ENCODE measurements at regions not wholly inside any gene's neighbourhood (a gene's known extent, or its start where the extent isn't known, plus 50 kb on each side); places are given as distances from the start of the nearest gene placed in this dataset.

DNA sequence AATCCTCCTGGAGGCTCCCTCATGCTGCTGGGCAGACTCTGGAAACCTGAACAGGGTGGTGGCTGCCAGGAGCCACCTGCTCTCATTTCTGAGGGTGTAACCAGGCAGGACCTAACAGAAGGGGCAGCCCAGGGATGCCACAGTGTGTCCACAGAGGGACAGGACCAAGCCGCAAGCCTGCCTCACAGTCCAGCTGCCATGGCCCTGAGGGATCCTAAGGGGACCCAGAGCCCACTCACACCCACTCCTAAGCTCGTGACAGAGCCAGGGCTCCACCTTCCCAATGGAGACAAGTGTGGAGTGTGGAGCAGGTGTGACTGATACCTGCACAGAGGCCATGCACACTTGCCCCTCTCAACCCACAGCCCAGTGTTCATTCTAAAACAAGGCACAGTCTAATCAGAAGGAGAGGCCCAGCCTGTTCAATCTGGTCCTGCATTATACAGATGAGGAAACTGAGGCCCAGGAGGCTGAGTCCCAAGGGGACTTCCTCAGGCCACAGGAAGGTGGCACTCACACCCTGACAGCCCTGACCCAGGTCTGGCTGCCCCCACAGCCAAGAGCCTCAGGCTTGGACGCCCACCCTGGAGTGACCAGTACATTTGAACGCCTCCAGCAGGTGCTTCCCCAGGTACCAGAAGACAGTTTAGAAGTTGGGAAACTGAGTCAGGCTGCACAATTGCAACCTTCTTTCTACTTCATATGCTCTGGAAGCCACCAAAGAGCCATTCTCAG is 220.1 kb downstream of the TUBA3C start:
- no peak for DNase-seq
- Mint-ChIP-seq H3K27me3 (no peaks in the 10 kb centered on the region), H3K27ac (no peak overlapping the region), H3K9me3 (peaks cover 11% of the 10 kb centered on the region), H3K4me1 (no peaks in the 10 kb centered on the region), H3K4me3 (no peak overlapping the region), H3K36me3 (ENCODE audit: low read depth) (no peaks in the 10 kb centered on the region)
- ChIA-PET CTCF (no interaction called here), POLR2A (no interaction called here)

DNA sequence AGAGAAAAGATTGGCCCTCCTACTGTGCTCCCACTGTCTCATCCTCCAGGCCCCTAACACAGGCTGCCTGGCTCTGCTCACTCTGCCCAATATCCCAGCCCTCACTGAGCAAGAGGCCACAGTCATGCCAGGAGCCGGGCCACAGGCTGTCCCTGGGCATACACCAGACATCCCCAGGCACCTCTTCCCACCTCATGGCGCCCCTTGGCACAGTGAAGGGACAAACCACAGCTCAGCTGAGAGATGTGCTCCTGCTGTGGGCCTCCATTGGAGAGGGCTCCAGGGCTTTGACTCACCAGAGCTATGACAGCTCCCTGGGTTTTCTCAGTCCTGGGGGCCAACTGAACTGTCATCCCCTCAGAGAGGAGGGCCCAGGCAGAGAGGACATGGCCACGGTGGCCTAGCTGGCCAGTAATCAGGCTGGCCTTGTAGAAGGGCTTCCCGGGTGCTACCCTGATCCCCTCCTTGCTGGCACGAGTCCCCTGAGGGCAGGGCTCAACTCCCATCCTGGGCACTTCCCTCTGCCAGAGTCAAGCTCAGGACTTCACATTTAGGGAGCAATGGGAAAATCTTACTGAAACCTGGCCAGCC is 220.9 kb downstream of the TUBA3C start:
- ChIA-PET POLR2A (no interaction called here), CTCF (no interaction called here)
- DNase-seq = no peak
- H3K9me3 Mint-ChIP-seq = peaks cover 17% of the 10 kb centered on the region
- H3K4me1 Mint-ChIP-seq = no peaks in the 10 kb centered on the region
- H3K27ac Mint-ChIP-seq = no peak overlapping the region
- H3K4me3 Mint-ChIP-seq = no peak overlapping the region
- H3K27me3 Mint-ChIP-seq = no peaks in the 10 kb centered on the region
- H3K36me3 Mint-ChIP-seq (ENCODE audit: low read depth) = no peaks in the 10 kb centered on the region

DNA sequence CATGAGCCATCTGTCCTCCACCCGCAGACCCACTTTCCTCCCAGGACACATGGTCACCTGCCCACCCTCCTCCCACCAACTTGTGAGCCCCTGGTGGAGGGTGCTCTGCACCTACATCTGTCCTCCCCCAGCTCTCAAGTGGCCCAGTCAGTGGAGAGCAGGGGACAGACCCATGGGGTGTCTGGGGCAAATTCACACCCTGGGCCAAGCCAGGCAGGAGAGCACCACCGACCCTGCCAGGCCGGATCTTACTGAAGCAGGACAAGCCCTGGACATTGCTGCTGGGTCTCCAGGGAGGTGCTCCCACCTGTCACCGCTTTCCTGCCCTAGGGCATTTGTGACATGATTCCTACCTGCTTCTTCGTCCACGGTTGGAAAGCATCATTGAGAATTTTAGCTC is 221.6 kb downstream of the TUBA3C start:
- Mint-ChIP-seq H3K4me1 (no peaks in the 10 kb centered on the region), H3K9me3 (peaks cover 17% of the 10 kb centered on the region)

GRCh38 chr13:18959229-18959628 is 222.4 kb downstream of the TUBA3C start:
- no peak overlapping the region for H3K27ac Mint-ChIP-seq
- H3K4me3 Mint-ChIP-seq = no peak overlapping the region
- H3K4me1 Mint-ChIP-seq = no peaks in the 10 kb centered on the region
- DNase-seq = no peak
- ChIA-PET POLR2A (no interaction called here), CTCF (no interaction called here)
- H3K36me3 Mint-ChIP-seq (ENCODE audit: low read depth) = no peaks in the 10 kb centered on the region
- H3K27me3 Mint-ChIP-seq = no peaks in the 10 kb centered on the region
- H3K9me3 Mint-ChIP-seq = peaks cover 17% of the 10 kb centered on the region

More for the DNA sequence above, 221.6 kb downstream of the TUBA3C start:
- ChIA-PET POLR2A (no interaction called here), CTCF (no interaction called here)
- no peaks in the 10 kb centered on the region for H3K27me3 Mint-ChIP-seq
- no peaks in the 10 kb centered on the region for H3K36me3 Mint-ChIP-seq (ENCODE audit: low read depth)
- no peak for DNase-seq
- no peak overlapping the region for H3K27ac Mint-ChIP-seq
- H3K4me3 Mint-ChIP-seq = no peak overlapping the region

- no peaks in the 10 kb centered on the region for H3K27me3 Mint-ChIP-seq
- no peak overlapping the region for H3K27ac Mint-ChIP-seq
- ChIA-PET POLR2A (no interaction called here), CTCF (no interaction called here)
- no peaks in the 10 kb centered on the region for H3K36me3 Mint-ChIP-seq (ENCODE audit: low read depth)
- H3K4me3 Mint-ChIP-seq = no peak overlapping the region
- peaks cover 17% of the 10 kb centered on the region for H3K9me3 Mint-ChIP-seq
- H3K4me1 Mint-ChIP-seq = no peaks in the 10 kb centered on the region
- no peak for DNase-seq
These were observed 225.0 kb downstream of the TUBA3C start for GRCh38 chr13:18956473-18957078.

DNA sequence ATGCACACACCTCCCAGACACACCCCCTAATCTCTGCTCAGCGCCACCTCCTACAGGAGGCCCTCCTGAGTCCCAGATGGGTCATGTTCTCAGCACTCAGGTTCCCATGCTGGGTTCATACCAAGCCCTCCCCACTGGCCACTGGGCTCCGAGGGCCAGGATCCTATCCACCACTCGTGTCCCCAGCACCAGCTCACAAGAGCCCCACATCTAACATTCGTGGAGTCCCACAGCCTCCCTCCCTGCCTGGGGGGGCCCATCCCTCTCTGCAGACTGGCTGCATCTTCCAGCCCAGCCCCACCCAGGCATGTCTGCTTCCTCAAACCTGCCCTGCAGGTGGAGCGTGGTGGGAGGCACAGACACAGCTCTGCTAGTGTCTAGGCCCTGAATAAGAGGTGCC is 227.4 kb downstream of the TUBA3C start:
- H3K4me1 Mint-ChIP-seq = no peaks in the 10 kb centered on the region
- H3K27me3 Mint-ChIP-seq = no peaks in the 10 kb centered on the region
- H3K36me3 Mint-ChIP-seq (ENCODE audit: low read depth) = no peaks in the 10 kb centered on the region
- peaks cover 17% of the 10 kb centered on the region for H3K9me3 Mint-ChIP-seq
- ChIA-PET POLR2A (no interaction called here), CTCF (no interaction called here)
- H3K27ac Mint-ChIP-seq = no peak overlapping the region
- no peak overlapping the region for H3K4me3 Mint-ChIP-seq
- no peak for DNase-seq

DNA sequence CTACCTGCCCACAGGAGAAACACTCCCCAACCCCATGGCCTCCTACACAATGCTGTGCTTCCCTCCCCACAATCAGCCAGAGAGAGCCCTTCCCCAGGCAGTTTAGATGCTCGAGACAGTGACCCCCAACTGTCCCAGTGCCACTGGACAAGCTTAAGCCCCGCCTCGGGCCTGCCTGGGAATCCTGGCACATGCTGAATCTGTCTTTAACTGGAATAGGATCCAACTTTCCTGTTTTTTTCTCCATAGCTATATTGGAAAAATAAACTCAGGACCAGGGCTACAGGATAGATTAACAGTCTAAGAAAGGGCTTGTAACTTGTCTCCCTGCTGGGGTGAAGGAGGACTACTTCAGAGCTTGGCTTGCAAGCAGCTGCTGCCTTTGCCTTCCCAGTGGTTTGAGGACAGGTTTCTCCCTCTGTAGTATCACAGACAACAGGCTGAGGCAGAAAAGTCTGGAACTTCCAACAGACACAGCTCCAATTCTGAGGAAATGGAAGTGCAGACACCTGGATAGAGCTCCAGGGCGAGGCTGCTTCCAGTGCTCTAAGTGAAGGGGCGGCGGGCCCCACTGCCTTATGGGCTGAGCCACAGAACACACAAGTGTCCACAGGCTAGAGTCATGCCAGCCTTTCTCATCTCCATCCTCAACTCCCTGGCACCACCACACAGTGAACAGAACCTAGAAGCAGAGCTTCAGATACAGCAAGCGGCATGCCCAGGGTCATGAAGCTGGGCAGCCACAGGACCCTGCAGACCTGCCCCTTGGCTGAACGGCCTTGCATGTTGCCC is 228.3 kb downstream of the TUBA3C start:
- ChIA-PET POLR2A (no interaction called here), CTCF (no interaction called here)
- Mint-ChIP-seq H3K9me3 (peaks cover 15% of the 10 kb centered on the region), H3K36me3 (ENCODE audit: low read depth) (no peaks in the 10 kb centered on the region), H3K27me3 (no peaks in the 10 kb centered on the region), H3K4me1 (no peaks in the 10 kb centered on the region), H3K4me3 (no peak overlapping the region), H3K27ac (no peak overlapping the region)
- DNase-seq = no peak

DNA sequence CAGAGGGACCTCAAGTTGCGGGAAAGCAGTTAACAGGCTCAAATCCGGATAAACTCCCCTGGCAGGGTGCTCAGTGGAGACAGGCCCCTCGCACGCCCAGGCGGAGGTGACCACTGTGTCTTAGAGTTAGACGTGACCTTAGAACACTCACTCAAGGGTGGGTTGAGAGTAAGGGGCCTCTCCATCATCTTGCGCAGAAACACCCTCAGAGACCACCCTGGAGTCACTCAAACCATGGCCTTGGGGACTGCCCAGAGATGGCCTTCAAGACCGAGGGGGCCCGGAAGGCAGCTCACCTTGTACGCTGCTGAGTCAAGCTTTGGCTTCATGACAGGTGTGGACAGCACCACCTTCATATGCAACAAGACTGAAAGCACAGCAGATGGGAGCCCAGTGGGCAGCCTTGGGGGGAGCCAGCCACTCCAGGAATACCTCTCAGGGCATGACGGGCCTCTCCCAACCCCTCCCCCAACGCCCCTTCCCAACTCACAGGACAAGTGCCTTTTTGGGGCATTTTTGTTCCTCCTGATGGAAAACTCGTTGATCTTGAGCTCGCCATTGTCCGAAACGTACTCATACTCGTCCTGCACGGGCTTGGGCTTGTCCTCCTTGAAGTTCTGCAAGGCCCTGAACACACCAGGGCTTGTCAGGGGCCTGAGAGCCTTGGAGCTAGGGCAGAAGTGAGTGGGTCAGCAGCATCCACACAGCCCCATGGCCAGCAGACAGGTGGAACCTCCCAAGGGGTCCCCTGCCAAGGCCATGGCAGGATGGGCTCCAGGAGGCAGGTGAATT is 229.2 kb downstream of the TUBA3C start:
- Mint-ChIP-seq H3K36me3 (ENCODE audit: low read depth) (no peaks in the 10 kb centered on the region), H3K4me3 (no peak overlapping the region), H3K9me3 (peaks cover 15% of the 10 kb centered on the region), H3K27me3 (no peaks in the 10 kb centered on the region), H3K27ac (no peak overlapping the region), H3K4me1 (no peaks in the 10 kb centered on the region)
- DNase-seq = no peak
- POLR2A ChIA-PET = no interaction called here
- CTCF ChIA-PET = no interaction called here

DNA sequence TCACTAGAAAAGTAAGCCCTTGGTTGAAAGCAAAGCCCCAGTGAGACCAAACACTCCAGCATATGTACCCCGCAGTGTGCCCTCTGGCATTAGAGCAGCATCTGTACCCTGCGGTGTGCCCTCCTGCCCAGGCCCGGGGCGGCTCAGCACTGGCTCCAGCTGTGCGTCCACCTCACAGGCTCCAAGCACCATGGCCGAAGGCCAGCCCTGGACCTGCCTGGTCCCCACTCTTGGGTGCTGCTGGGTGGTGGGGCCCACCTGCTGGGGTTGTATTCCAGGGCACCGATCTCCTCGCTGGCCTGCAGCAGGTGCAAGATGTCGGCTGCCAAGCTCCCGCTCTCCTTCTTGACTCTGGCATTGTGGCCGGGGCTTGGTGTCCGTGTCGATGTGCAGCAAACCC is 230.2 kb downstream of the TUBA3C start:
- Mint-ChIP-seq H3K36me3 (ENCODE audit: low read depth) (no peaks in the 10 kb centered on the region), H3K9me3 (peaks cover 5% of the 10 kb centered on the region), H3K4me1 (no peaks in the 10 kb centered on the region), H3K27me3 (no peaks in the 10 kb centered on the region), H3K27ac (no peak overlapping the region), H3K4me3 (no peak overlapping the region)
- DNase-seq = no peak
- ChIA-PET POLR2A (no interaction called here), CTCF (no interaction called here)

DNA sequence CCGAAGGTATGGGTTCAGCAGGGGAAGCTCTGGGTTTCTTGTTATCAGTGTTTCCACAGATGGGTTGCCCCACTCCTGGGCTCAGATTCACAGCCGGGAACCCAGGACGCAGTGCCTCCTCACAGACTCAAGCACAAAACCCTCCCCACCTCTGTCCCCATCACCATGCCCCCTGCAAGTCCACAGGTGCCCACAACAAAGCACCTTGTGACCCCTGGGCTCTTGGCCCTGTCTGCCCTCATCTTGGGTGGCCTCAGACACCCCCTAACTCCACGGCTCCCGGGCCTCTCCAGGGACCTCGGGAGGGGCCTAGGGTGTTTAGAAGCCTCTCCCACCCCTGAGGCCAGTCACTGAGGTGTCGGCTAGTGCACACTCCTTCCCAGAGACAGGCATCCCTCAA is 231.7 kb downstream of the TUBA3C start:
- POLR2A ChIA-PET = no interaction called here
- Mint-ChIP-seq H3K36me3 (ENCODE audit: low read depth) (no peaks in the 10 kb centered on the region), H3K4me1 (no peaks in the 10 kb centered on the region), H3K27ac (no peak overlapping the region), H3K27me3 (no peaks in the 10 kb centered on the region), H3K4me3 (no peak overlapping the region), H3K9me3 (no peaks in the 10 kb centered on the region)
- no peak for DNase-seq
- CTCF ChIA-PET = no interaction called here

GRCh38 chr13:18949489-18949761 is 232.2 kb downstream of the TUBA3C start:
- ChIA-PET CTCF (no interaction called here), POLR2A (no interaction called here)
- H3K27ac Mint-ChIP-seq = no peak overlapping the region
- H3K9me3 Mint-ChIP-seq = no peaks in the 10 kb centered on the region
- DNase-seq = no peak
- no peaks in the 10 kb centered on the region for H3K36me3 Mint-ChIP-seq (ENCODE audit: low read depth)
- H3K4me1 Mint-ChIP-seq = no peaks in the 10 kb centered on the region
- H3K4me3 Mint-ChIP-seq = no peak overlapping the region
- no peaks in the 10 kb centered on the region for H3K27me3 Mint-ChIP-seq

DNA sequence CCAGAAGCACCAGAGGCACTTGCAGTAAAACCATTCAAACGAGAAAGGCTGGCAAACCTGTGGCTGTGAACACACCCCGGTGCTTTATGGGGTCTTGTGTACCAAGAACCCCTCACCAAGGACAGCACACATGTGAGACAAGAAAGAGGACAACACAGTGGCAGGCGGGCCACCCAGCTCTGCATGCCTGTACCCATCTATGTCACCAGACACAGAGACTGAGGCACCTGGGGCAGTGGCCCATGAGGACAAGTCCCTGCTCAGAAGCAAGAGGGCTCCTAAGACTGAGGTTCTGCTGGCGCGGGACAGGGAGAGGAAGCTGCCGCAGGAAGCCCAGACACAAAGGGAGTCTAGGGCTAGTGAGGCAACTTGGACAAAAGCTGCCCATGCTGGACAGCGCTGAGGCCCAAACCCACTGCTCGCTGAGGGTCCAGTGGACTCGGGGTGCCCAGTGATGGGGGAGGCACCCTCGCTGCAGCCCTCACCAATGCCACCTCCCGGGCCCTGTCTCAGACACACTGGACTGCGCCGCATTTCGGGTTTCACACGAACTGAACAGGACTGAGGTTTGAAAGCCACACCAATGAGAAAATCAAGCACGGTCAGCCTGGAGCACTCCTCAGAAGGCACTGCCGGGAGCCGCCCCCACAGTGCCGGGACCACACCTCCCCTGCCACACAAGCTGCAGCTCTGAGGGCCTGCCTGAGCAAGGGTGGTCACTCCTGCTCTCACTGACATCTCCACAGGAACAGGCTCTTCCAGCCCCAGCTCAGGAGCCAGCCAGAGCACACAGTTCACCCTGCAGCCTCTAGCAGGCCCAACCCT is 232.7 kb downstream of the TUBA3C start:
- no peaks in the 10 kb centered on the region for H3K27me3 Mint-ChIP-seq
- no peaks in the 10 kb centered on the region for H3K9me3 Mint-ChIP-seq
- H3K4me1 Mint-ChIP-seq = no peaks in the 10 kb centered on the region
- no peak overlapping the region for H3K27ac Mint-ChIP-seq
- no peak for DNase-seq
- no peak overlapping the region for H3K4me3 Mint-ChIP-seq
- ChIA-PET POLR2A (no interaction called here), CTCF (no interaction called here)
- H3K36me3 Mint-ChIP-seq (ENCODE audit: low read depth) = no peaks in the 10 kb centered on the region

All from activated CD4-positive, alpha-beta T cell treated with anti-CD3 and anti-CD28 coated beads, Interleukin-2, amount 10 ng/mL, durations not matched to agents 7 days and 5 days (primary cell).